ENCODE measurements at regions not wholly inside any gene's neighbourhood (a gene's known extent, or its start where the extent isn't known, plus 50 kb on each side); places are given as distances from the start of the nearest gene placed in this dataset.

GRCh38 chr2:22450831-22451230 is 934.1 kb upstream of the KLHL29 start:
- intact Hi-C loops (cut with micrococcal nuclease) (no loop called here), in situ Hi-C loops (cut with MboI; ENCODE audit: low sequenced_read_pairs) (no loop called here), dilution Hi-C loops (cut with HindIII; ENCODE audit: low sequenced_read_pairs, unreplicated experiment) (no loop called here)
- ChIA-PET CTCF (no interaction called here), POLR2A (ENCODE audit: unreplicated experiment) (no interaction called here)
- no TSS peak for BruUV-seq (replicated peaks)
- H4K91ac ChIP-seq (ENCODE audit: insufficient read depth, low read depth, low read length), result no peak overlapping the region
- H3K4me3 ChIP-seq (ENCODE audit: insufficient read depth, low read depth, low read length), result no peak overlapping the region
- H3K27me3 ChIP-seq (ENCODE audit: control insufficient read depth, insufficient read depth, low read length), result no peaks in the 10 kb centered on the region
- no peak overlapping the region for H3K14ac ChIP-seq (replicated peaks; ENCODE audit: low read depth, low read length)
- no peak overlapping the region for H3K4me2 ChIP-seq (ENCODE audit: low read depth, low read length)
- H2BK5ac ChIP-seq (ENCODE audit: low read depth, low read length, poor library complexity, severe bottlenecking), result no peak overlapping the region
- no peaks in the 10 kb centered on the region for H4K20me1 ChIP-seq (ENCODE audit: insufficient read depth, low read length)
- no peak overlapping the region for H3K4ac ChIP-seq (ENCODE audit: low read depth, low read length)
- H4K5ac ChIP-seq (ENCODE audit: low read depth, low read length), result no peak overlapping the region
- H2AK9ac ChIP-seq (replicated peaks; ENCODE audit: low read depth, low read length, poor library complexity), result peak overlapping the region; percentile 16
- no peak overlapping the region for H3K27ac ChIP-seq (ENCODE audit: insufficient read depth, low read length)
- no peaks in the 10 kb centered on the region for H3K79me1 ChIP-seq (ENCODE audit: low read depth in 1 of 2, low read length in 2 of 2)
- DNase-seq, result no peak
- no peak overlapping the region for H3K56ac ChIP-seq (ENCODE audit: extremely low read depth, insufficient read depth, low read length)
- no peak overlapping the region for H3K9ac ChIP-seq (ENCODE audit: low read depth, low read length)
- WGBS, 2 experiments (ENCODE audit: extremely low coverage in 2 of 2, insufficient read length in 1 of 2), result 60% methylated on average over 1 of the region's 8 CpGs; no CpG with 5 or more reads in 1 of the 2 experiments
- no peak overlapping the region for H4K8ac ChIP-seq (ENCODE audit: low read depth in 2 of 2, low read length in 2 of 2)
- peaks cover 9% of the 10 kb centered on the region for H3K9me3 ChIP-seq (ENCODE audit: control insufficient read depth, insufficient read depth, low read length)
- no peak for ATAC-seq (ENCODE audit: low read depth)
- H3K36me3 ChIP-seq (ENCODE audit: control insufficient read depth, insufficient read depth, low read length), result no peaks in the 10 kb centered on the region
- H3K18ac ChIP-seq (ENCODE audit: low read depth, low read length), result no peak overlapping the region
- H2BK120ac ChIP-seq (ENCODE audit: low read depth, low read length), result no peak overlapping the region
- H3K9me1 ChIP-seq (ENCODE audit: insufficient read depth, low read length), result no peaks in the 10 kb centered on the region
- no peak overlapping the region for H2BK20ac ChIP-seq (ENCODE audit: low read depth, low read length)
- no peaks in the 10 kb centered on the region for H3K4me1 ChIP-seq (ENCODE audit: control insufficient read depth, insufficient read depth, low read length)
- H2BK15ac ChIP-seq (ENCODE audit: low read depth, low read length), result no peak overlapping the region
- no peak for TF ChIP-seq CEBPB (IDR thresholded peaks at IDR 0.05; ENCODE audit: low read depth, low read length)
- no peak for TF ChIP-seq RCOR1 (IDR thresholded peaks at IDR 0.05; ENCODE audit: insufficient replicate concordance, low read length)
- TF ChIP-seq MXI1 (IDR thresholded peaks at IDR 0.05; ENCODE audit: borderline replicate concordance, low read depth, low read length), result no peak
- TF ChIP-seq CTCF (conservative IDR thresholded peaks at IDR 0.05; ENCODE audit: low read depth, low read length), result no peak
- no peak overlapping the region for H2AK5ac ChIP-seq (ENCODE audit: low read depth, low read length)
- H2AFZ ChIP-seq (replicated peaks; ENCODE audit: low read length, poor library complexity), result no peak overlapping the region
- H3K23ac ChIP-seq (ENCODE audit: low read depth, low read length), result no peak overlapping the region

Data from IMR-90 (cell line).